ENCODE measurements at regions not wholly inside any gene's neighbourhood (a gene's known extent, or its start where the extent isn't known, plus 50 kb on each side); places are given as distances from the start of the nearest gene placed in this dataset.
"Not testable (repeated sequence)": the region's sequence is repeated elsewhere in the genome, so short reads cannot be mapped to it uniquely, and the experiment has no call there.

DNA sequence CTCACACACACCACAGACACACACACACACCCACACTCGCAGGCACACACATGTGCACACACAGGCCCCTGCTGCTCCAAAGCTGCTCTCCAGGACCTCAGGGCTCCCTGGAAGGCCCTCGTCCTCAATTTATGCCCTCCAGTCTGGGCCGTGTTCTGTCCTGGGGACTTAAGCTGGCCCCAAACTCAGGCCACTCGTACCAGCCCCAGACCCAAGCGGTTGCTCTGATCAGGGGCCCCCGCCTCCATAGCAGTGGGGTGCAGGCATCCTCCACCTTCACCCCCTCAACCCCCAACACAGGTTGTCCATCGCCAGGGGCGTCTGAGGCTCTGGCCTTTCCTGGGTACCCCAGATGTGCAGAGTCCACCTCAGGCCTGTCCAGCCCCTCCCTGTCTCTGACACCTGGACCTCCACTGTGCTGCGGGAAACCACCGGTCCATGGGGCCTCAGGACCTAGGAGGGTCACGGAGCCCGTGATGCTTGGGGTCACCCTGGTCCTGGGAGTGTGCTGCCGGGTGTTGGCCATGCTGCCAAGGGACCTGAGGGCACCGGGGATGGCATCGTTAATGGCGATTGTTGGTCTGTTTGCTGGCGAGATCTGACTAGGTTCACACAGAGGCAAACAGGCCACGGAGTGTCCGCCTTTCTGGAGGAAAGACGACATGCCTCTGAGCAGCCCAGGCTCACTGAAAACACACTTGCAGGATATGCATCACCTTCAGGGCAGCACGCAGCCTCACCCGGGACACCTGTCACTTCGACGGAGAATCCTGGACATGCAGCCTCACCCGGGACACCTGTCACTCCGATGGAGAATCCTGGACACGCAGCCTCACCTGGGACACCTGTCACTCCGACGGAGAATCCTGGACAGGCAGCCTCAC, 155.6 kb downstream of the NDUFA10 start:
- no peaks in the 10 kb centered on the region for H3K36me3 ChIP-seq
- 90% methylated on average over 4 to 26 of the region's 29 CpGs for WGBS, 2 donors (ENCODE audit: low coverage in 1 of 2)
- no peaks in the 10 kb centered on the region for H3K4me1 ChIP-seq
- TF ChIP-seq EP300 (IDR thresholded peaks at IDR 0.05; ENCODE audit: low read depth): no peak
- H3K9me3 ChIP-seq: no peaks in the 10 kb centered on the region
- H3K27ac ChIP-seq: no peak overlapping the region
- no peak overlapping the region for H3K4me3 ChIP-seq
- in situ Hi-C loops (cut with MboI; ENCODE audit: low pct_ligation_motif_present in 1 of 4, low pct_unique_long_range_greater_than_20kb in 1 of 4, low sequenced_read_pairs in 3 of 4) (no loop called here), intact Hi-C loops (cut with DNase I; ENCODE audit: low total_unique reads) (no loop called here)
- no peak for DNase-seq
- no peaks in the 10 kb centered on the region for H3K27me3 ChIP-seq

DNA sequence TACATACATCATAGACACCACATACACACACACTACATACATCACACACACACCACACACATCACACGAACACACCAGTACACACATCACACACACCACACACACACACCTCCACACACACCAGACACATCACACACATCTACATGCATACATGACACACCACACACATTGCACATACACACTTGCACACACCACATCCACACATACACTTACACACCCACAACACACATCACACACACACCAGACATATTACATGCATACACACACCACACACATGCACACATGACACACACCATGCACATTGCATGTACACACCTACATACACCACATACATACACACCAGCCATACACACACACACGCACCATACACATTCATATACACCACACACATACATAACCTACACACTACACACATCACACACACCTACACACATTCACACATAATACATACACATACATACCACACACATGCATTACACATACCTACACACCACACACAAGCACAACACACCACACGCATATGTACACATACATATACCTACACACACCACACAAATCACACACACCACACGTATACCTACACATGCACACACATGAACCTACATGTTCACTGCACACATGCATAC, 156.5 kb downstream of the NDUFA10 start:
- no peaks in the 10 kb centered on the region for H3K27me3 ChIP-seq
- no peak overlapping the region for H3K27ac ChIP-seq
- no peak overlapping the region for H3K4me3 ChIP-seq
- no peaks in the 10 kb centered on the region for H3K4me1 ChIP-seq
- no peaks in the 10 kb centered on the region for H3K9me3 ChIP-seq
- in situ Hi-C loops (cut with MboI; ENCODE audit: low pct_ligation_motif_present in 1 of 4, low pct_unique_long_range_greater_than_20kb in 1 of 4, low sequenced_read_pairs in 3 of 4): no loop called here
- WGBS, 2 donors (ENCODE audit: low coverage in 1 of 2): 88 to 92% methylated on average over 4 of the region's 4 CpGs
- no peak for TF ChIP-seq POLR2A (IDR thresholded peaks at IDR 0.05)
- TF ChIP-seq POLR2AphosphoS5 (IDR thresholded peaks at IDR 0.05): no peak
- TF ChIP-seq, protein P1, sequence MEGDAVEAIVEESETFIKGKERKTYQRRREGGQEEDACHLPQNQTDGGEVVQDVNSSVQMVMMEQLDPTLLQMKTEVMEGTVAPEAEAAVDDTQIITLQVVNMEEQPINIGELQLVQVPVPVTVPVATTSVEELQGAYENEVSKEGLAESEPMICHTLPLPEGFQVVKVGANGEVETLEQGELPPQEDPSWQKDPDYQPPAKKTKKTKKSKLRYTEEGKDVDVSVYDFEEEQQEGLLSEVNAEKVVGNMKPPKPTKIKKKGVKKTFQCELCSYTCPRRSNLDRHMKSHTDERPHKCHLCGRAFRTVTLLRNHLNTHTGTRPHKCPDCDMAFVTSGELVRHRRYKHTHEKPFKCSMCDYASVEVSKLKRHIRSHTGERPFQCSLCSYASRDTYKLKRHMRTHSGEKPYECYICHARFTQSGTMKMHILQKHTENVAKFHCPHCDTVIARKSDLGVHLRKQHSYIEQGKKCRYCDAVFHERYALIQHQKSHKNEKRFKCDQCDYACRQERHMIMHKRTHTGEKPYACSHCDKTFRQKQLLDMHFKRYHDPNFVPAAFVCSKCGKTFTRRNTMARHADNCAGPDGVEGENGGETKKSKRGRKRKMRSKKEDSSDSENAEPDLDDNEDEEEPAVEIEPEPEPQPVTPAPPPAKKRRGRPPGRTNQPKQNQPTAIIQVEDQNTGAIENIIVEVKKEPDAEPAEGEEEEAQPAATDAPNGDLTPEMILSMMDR (IDR thresholded peaks at IDR 0.05): no peak
- TF ChIP-seq EP300 (IDR thresholded peaks at IDR 0.05; ENCODE audit: low read depth): no peak
- no peaks in the 10 kb centered on the region for H3K36me3 ChIP-seq
- intact Hi-C loops (cut with DNase I; ENCODE audit: low total_unique reads): no loop called here
- no peak for DNase-seq

DNA sequence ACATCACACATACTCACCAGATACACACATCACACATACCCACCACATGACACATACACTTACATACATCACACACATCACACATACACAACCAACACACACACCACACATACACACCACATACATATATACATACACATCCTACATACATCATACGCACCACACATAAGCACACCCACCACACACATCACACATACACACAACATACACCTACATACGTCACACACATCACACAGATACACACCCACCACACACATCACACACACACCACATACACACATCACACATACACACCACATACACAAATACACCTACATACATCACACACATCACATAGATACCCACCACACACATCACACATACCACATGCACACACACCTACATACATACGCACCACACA, 158.4 kb downstream of the NDUFA10 start:
- WGBS, 2 donors (ENCODE audit: low coverage in 1 of 2): 97% methylated on average over 3 of the region's 3 CpGs
- DNase-seq: no peak
- Histone ChIP-seq H3K4me3 (no peak overlapping the region), H3K27ac (no peak overlapping the region), H3K4me1 (no peaks in the 10 kb centered on the region), H3K36me3 (no peaks in the 10 kb centered on the region), H3K27me3 (no peaks in the 10 kb centered on the region), H3K9me3 (no peaks in the 10 kb centered on the region)
- in situ Hi-C loops (cut with MboI; ENCODE audit: low pct_ligation_motif_present in 1 of 4, low pct_unique_long_range_greater_than_20kb in 1 of 4, low sequenced_read_pairs in 3 of 4): no loop called here
- intact Hi-C loops (cut with DNase I; ENCODE audit: low total_unique reads): no loop called here
- TF ChIP-seq POLR2AphosphoS5 (IDR thresholded peaks at IDR 0.05) (no peak), EP300 (IDR thresholded peaks at IDR 0.05; ENCODE audit: low read depth) (no peak), POLR2A (IDR thresholded peaks at IDR 0.05) (no peak)
- TF ChIP-seq, protein P1 (IDR thresholded peaks at IDR 0.05): no peak

DNA sequence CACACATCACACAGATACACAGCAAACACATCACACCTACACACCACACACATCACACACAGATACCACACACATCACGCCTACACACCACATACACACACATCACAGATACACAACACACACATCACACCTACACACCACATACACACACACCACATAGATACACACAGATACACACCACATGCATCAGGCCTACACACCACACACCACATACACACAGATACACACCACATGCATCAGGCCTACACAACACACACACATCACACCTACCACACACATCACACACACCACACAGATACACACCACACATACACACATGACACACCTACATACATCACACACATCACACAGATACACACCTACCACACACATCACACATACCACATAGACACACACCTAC, 158.8 kb downstream of the NDUFA10 start:
- Histone ChIP-seq H3K4me3 (no peak overlapping the region), H3K36me3 (no peaks in the 10 kb centered on the region), H3K27me3 (no peaks in the 10 kb centered on the region), H3K9me3 (no peaks in the 10 kb centered on the region), H3K27ac (no peak overlapping the region), H3K4me1 (no peaks in the 10 kb centered on the region)
- DNase-seq: no peak
- intact Hi-C loops (cut with DNase I; ENCODE audit: low total_unique reads): no loop called here
- no peak for TF ChIP-seq EP300 (IDR thresholded peaks at IDR 0.05; ENCODE audit: low read depth)
- TF ChIP-seq, protein P1 (IDR thresholded peaks at IDR 0.05): no peak
- TF ChIP-seq POLR2A (IDR thresholded peaks at IDR 0.05): no peak
- TF ChIP-seq POLR2AphosphoS5 (IDR thresholded peaks at IDR 0.05): no peak
- WGBS, 2 donors (ENCODE audit: low coverage in 1 of 2): 90 to 100% methylated on average over 1 of the region's 1 CpG
- in situ Hi-C loops (cut with MboI; ENCODE audit: low pct_ligation_motif_present in 1 of 4, low pct_unique_long_range_greater_than_20kb in 1 of 4, low sequenced_read_pairs in 3 of 4): no loop called here

DNA sequence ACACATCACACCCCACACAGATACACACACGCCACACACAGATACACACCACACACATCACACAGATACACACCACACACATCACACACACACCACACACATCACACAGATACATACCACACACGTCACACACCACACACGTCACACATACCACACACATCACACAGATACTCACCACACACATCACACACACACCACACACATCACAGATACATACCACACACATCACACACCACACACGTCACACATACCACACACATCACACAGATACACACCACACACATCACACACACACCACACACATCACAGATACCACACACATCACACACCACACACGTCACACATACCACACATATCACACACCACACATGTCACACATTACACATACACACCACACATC, 159.3 kb downstream of the NDUFA10 start:
- H3K4me1 ChIP-seq; in situ Hi-C loops (cut with MboI; ENCODE audit: low pct_ligation_motif_present in 1 of 4, low pct_unique_long_range_greater_than_20kb in 1 of 4, low sequenced_read_pairs in 3 of 4); H3K27me3 ChIP-seq; H3K9me3 ChIP-seq; H3K36me3 ChIP-seq; H3K4me3 ChIP-seq; intact Hi-C loops (cut with DNase I; ENCODE audit: low total_unique reads); DNase-seq; H3K27ac ChIP-seq: not testable (repeated sequence)
- WGBS, 2 donors (ENCODE audit: low coverage in 1 of 2): 82 to 86% methylated on average over 5 of the region's 5 CpGs
